CD4-positive, alpha-beta T cell treated with Interleukin-15 for 4 hours (primary cell): ENCODE measurements at regions not wholly inside any gene's neighbourhood (a gene's known extent, or its start where the extent isn't known, plus 50 kb on each side); places are given as distances from the start of the nearest gene placed in this dataset.

Experiments
- DNase-seq: peaks from one replicate; pipeline ENCODE4 v3.0.0-alpha.2; 2020; ENCODE audit warnings: low spot score

GRCh38 chr11:32317643-32318042 lies 117.7 kb downstream of the WT1 start:
- DNase-seq, result no peak

- no peak for DNase-seq
These were observed 117.0 kb downstream of the WT1 start for GRCh38 chr11:32318071-32319055.

- DNase-seq, result no peak
These were observed 111.6 kb downstream of the WT1 start for GRCh38 chr11:32323814-32324130.

- DNase-seq, result no peak
These were observed 110.2 kb downstream of the WT1 start for GRCh38 chr11:32325187-32325586.

- no peak for DNase-seq
These were observed 109.6 kb downstream of the WT1 start for GRCh38 chr11:32325725-32326124.

- DNase-seq, result no peak
These were observed 108.8 kb downstream of the WT1 start for GRCh38 chr11:32326522-32326921.

GRCh38 chr11:32328392-32328791 lies 106.9 kb downstream of the WT1 start:
- DNase-seq, result no peak

GRCh38 chr11:32331098-32331497 lies 104.2 kb downstream of the WT1 start:
- DNase-seq, result no peak

- no peak for DNase-seq
These were observed 103.5 kb downstream of the WT1 start for GRCh38 chr11:32331792-32332191.

- no peak for DNase-seq
These were observed 102.4 kb downstream of the WT1 start for GRCh38 chr11:32332990-32333319.

- DNase-seq, result peak; percentile 7
These were observed 101.9 kb downstream of the WT1 start for GRCh38 chr11:32333320-32333991.

- DNase-seq, result no peak
These were observed 100.5 kb downstream of the WT1 start for GRCh38 chr11:32334822-32335221.
